ENCODE measurements at regions not wholly inside any gene's neighbourhood (a gene's known extent, or its start where the extent isn't known, plus 50 kb on each side); places are given as distances from the start of the nearest gene placed in this dataset.

GRCh38 chr1:221801773-221802516 is 60.1 kb upstream of the DUSP10 start:
- TF ChIP-seq CTCF (IDR thresholded peaks at IDR 0.05; ENCODE audit: insufficient read depth, low read depth, low read length): no peak
- no peak for TF ChIP-seq EZH2 (IDR thresholded peaks at IDR 0.05; ENCODE audit: insufficient read depth, low read length)
